ENCODE measurements at regions not wholly inside any gene's neighbourhood (a gene's known extent, or its start where the extent isn't known, plus 50 kb on each side); places are given as distances from the start of the nearest gene placed in this dataset.
"Not testable (repeated sequence)": the region's sequence is repeated elsewhere in the genome, so short reads cannot be mapped to it uniquely, and the experiment has no call there.

GRCh38 chr9:124126648-124127646 lies 115.4 kb downstream of the LHX2 start:
- DNase-seq: no peak

- DNase-seq: no peak
These were observed 117.1 kb downstream of the LHX2 start for GRCh38 chr9:124128568-124129166.

GRCh38 chr9:124130277-124131075 lies 118.9 kb downstream of the LHX2 start:
- no peak for DNase-seq

GRCh38 chr9:124131518-124131917 lies 120.0 kb downstream of the LHX2 start:
- DNase-seq: not testable (repeated sequence)

- DNase-seq: no peak
These were observed 121.1 kb downstream of the LHX2 start for GRCh38 chr9:124132671-124133147.

- no peak for DNase-seq
These were observed 122.2 kb downstream of the LHX2 start for GRCh38 chr9:124133727-124134126.

- DNase-seq: no peak
These were observed 123.0 kb downstream of the LHX2 start for GRCh38 chr9:124134526-124134925.

- DNase-seq: no peak
These were observed 121.9 kb upstream of the NEK6 start for GRCh38 chr9:124135813-124136365.

GRCh38 chr9:124137009-124137943 lies 120.5 kb upstream of the NEK6 start:
- no peak for DNase-seq

- DNase-seq: no peak
These were observed 119.8 kb upstream of the NEK6 start for GRCh38 chr9:124137944-124138335.

GRCh38 chr9:124139001-124139400 lies 118.7 kb upstream of the NEK6 start:
- no peak for DNase-seq

- no peak for DNase-seq
These were observed 116.7 kb upstream of the NEK6 start for GRCh38 chr9:124140941-124141568.

- DNase-seq: not testable (repeated sequence)
These were observed 113.1 kb upstream of the NEK6 start for GRCh38 chr9:124144561-124145123.

GRCh38 chr9:124146031-124146561 lies 111.7 kb upstream of the NEK6 start:
- DNase-seq: no peak

GRCh38 chr9:124149992-124150391 lies 107.8 kb upstream of the NEK6 start:
- no peak for DNase-seq

GRCh38 chr9:124163760-124164255 lies 93.9 kb upstream of the NEK6 start:
- no peak for DNase-seq

GRCh38 chr9:124164811-124165210 lies 92.9 kb upstream of the NEK6 start:
- DNase-seq: no peak

GRCh38 chr9:124174433-124174832 lies 83.3 kb upstream of the NEK6 start:
- no peak for DNase-seq

- DNase-seq: not testable (repeated sequence)
These were observed 80.2 kb upstream of the NEK6 start for GRCh38 chr9:124177522-124177921.
